H1 (cell line): ENCODE measurements at regions not wholly inside any gene's neighbourhood (a gene's known extent, or its start where the extent isn't known, plus 50 kb on each side); places are given as distances from the start of the nearest gene placed in this dataset.

Source experiments
- CTCF ChIA-PET: fragments of 300-600 bp; sonication (Branson Sonifier 250); formaldehyde crosslinking; loops from one replicate; lab custom pipeline; 2021; ENCODE audit not compliant: partially characterized antibody; lab: Charles Lee
- POLR2A ChIA-PET: fragments of 300-600 bp; sonication (Branson Sonifier 250); formaldehyde crosslinking; loops from one replicate; lab custom pipeline; 2021; ENCODE audit warnings: inconsistent platforms; ENCODE audit not compliant: partially characterized antibody; lab: Charles Lee
- DNase-seq, 2 experiments: peaks; one replicate each; pipeline versions ENCODE4 v3.0.0 to v3.0.0-alpha.2; 2010 to 2022; ENCODE audit warnings: low spot score in 2 of 2, low read depth in 1 of 2, mixed read lengths in 1 of 2
- FAIRE-seq: peaks from 2 replicates; lab custom pipeline; 2011; peaks lifted over from hg19 to GRCh38; lab: Jason Lieb, UNC
- H2AFZ ChIP-seq: 2 replicates; pipeline ENCODE4 v1.8.1; 2012; ENCODE audit warnings: low read length, inconsistent platforms
- H2AK5ac ChIP-seq: 2 replicates; pipeline ENCODE4 v1.6.1; 2013; ENCODE audit warnings: low read depth, low read length
- H2BK120ac ChIP-seq: replicated peaks from 2 replicates; pipeline ENCODE3; 2013; ENCODE audit warnings: low read depth, low read length, inconsistent platforms
- H2BK12ac ChIP-seq: 2 replicates; pipeline ENCODE4 v1.6.1; 2013; ENCODE audit warnings: low read depth, low read length
- H2BK15ac ChIP-seq: 2 replicates; pipeline ENCODE4 v1.6.1; 2013; ENCODE audit warnings: low read length
- H2BK20ac ChIP-seq: 2 replicates; pipeline ENCODE4 v1.6.1; 2013; ENCODE audit warnings: low read length
- H2BK5ac ChIP-seq: 2 replicates; pipeline ENCODE4 v1.6.1; 2013; ENCODE audit warnings: low read depth, low read length
- H3K14ac ChIP-seq: 2 replicates; pipeline ENCODE4 v1.6.1; 2013; ENCODE audit warnings: inconsistent platforms; ENCODE audit not compliant: insufficient read length
- H3K18ac ChIP-seq: 2 replicates; pipeline ENCODE4 v1.6.1; 2013; ENCODE audit warnings: low read length; ENCODE audit errors: extremely low read depth
- H3K23ac ChIP-seq: 2 replicates; pipeline ENCODE4 v1.6.1; 2013; ENCODE audit warnings: inconsistent platforms; ENCODE audit not compliant: insufficient read length
- H3K23me2 ChIP-seq: 2 replicates; pipeline ENCODE4 v1.6.1; 2013; ENCODE audit warnings: low read depth, low read length
- H3K27ac ChIP-seq: 2 replicates; pipeline ENCODE4 v1.6.1; 2011; ENCODE audit warnings: low read depth, low read length, inconsistent platforms
- H3K27me3 ChIP-seq, 4 experiments: replicated peaks in 1 of 4; 1 replicate in 1 of 4; 2 replicates in 3 of 4; pipeline versions ENCODE4 v1.6.1 to v1.8.1; 2011 to 2013; ENCODE audit warnings: low read length in 3 of 4, mild to moderate bottlenecking in 3 of 4, inconsistent platforms in 2 of 4, mixed read lengths in 2 of 4, moderate library complexity in 1 of 4; ENCODE audit not compliant: control insufficient read depth in 3 of 4, insufficient read depth in 3 of 4; ENCODE audit errors: extremely low read depth in 1 of 4
- H3K36me3 ChIP-seq, 4 experiments: 2 replicates each; pipeline versions ENCODE4 v1.6.1 to v1.8.1; 2011 to 2013; ENCODE audit warnings: mild to moderate bottlenecking in 4 of 4, low read length in 3 of 4, moderate library complexity in 2 of 4, control low read depth in 1 of 4, inconsistent platforms in 1 of 4; ENCODE audit not compliant: insufficient read depth in 4 of 4, control insufficient read depth in 2 of 4
- H3K4ac ChIP-seq: replicated peaks from 2 replicates; pipeline ENCODE3; 2013; ENCODE audit warnings: low read length, low read depth, mixed read lengths, inconsistent platforms; ENCODE audit not compliant: insufficient read length
- H3K4me1 ChIP-seq, 4 experiments: replicated peaks in 1 of 4; 1 replicate in 1 of 4; 2 replicates in 3 of 4; pipeline versions ENCODE4 v1.6.1 to v1.8.1; 2011 to 2013; ENCODE audit warnings: low read length in 3 of 4, inconsistent platforms in 2 of 4, mixed read lengths in 1 of 4; ENCODE audit not compliant: insufficient read depth in 4 of 4, control insufficient read depth in 3 of 4
- H3K4me2 ChIP-seq, 2 experiments: 2 replicates each; pipeline versions ENCODE4 v1.6.1 to v1.8.1; 2011 to 2013; ENCODE audit warnings: low read depth in 2 of 2, low read length in 2 of 2, control low read depth in 1 of 2, inconsistent platforms in 1 of 2, mild to moderate bottlenecking in 1 of 2; ENCODE audit not compliant: insufficient read depth in 1 of 2
- H3K4me3 ChIP-seq, 4 experiments: fragments of 200-600, 300-600 bp in 1 of 4; sonication (generic), shearing (Covaris generic), sonication (Bioruptor Twin) in 1 of 4; 2 replicates each; pipeline versions ENCODE4 v1.5.1 to v1.8.1; 2011 to 2016; ENCODE audit warnings: low read length in 4 of 4, low read depth in 3 of 4, control low read depth in 2 of 4, inconsistent platforms in 2 of 4, mild to moderate bottlenecking in 2 of 4, mixed read lengths in 1 of 4, moderate library complexity in 1 of 4; ENCODE audit not compliant: insufficient read depth in 2 of 4; ENCODE audit errors: extremely low read depth in 1 of 4
- H3K56ac ChIP-seq: replicated peaks from 2 replicates; pipeline ENCODE3; 2013; ENCODE audit warnings: low read depth, mild to moderate bottlenecking, mixed read lengths, low read length, inconsistent platforms; ENCODE audit not compliant: insufficient read length
- H3K79me1 ChIP-seq: 2 replicates; pipeline ENCODE4 v1.6.1; 2013; ENCODE audit warnings: low read depth, low read length, control low read depth
- H3K79me2 ChIP-seq, 2 experiments: 2 replicates each; pipeline versions ENCODE4 v1.6.1 to v1.8.1; 2012 to 2013; ENCODE audit warnings: low read length in 2 of 2, mild to moderate bottlenecking in 2 of 2, inconsistent platforms in 1 of 2; ENCODE audit not compliant: insufficient read depth in 2 of 2, control insufficient read depth in 1 of 2
- H3K9ac ChIP-seq, 4 experiments: replicated peaks in 1 of 4; 1 replicate in 1 of 4; 2 replicates in 3 of 4; pipeline versions ENCODE4 v1.6.1 to v1.8.1; 2011 to 2013; ENCODE audit warnings: low read depth in 3 of 4, low read length in 3 of 4, control low read depth in 2 of 4, mild to moderate bottlenecking in 2 of 4, moderate library complexity in 2 of 4, inconsistent platforms in 1 of 4; ENCODE audit errors: extremely low read depth in 1 of 4
- H3K9me3 ChIP-seq, 2 experiments: 2 replicates each; pipeline versions ENCODE4 v1.6.1 to v1.8.1; 2012 to 2013; ENCODE audit warnings: mild to moderate bottlenecking in 2 of 2, moderate library complexity in 2 of 2, control low read depth in 1 of 2, inconsistent platforms in 1 of 2, low read depth in 1 of 2, low read length in 1 of 2, mixed read lengths in 1 of 2; ENCODE audit not compliant: insufficient read depth in 2 of 2
- H4K20me1 ChIP-seq, 2 experiments: replicated peaks in 1 of 2; 2 replicates each; pipeline versions ENCODE3 to v1.8.1; 2011 to 2013; ENCODE audit warnings: inconsistent platforms in 2 of 2, low read length in 2 of 2, mild to moderate bottlenecking in 1 of 2; ENCODE audit not compliant: insufficient read depth in 2 of 2, control insufficient read depth in 1 of 2
- H4K5ac ChIP-seq: 2 replicates; pipeline ENCODE4 v1.6.1; 2013; ENCODE audit warnings: low read length, low read depth, mixed read lengths, inconsistent platforms; ENCODE audit not compliant: insufficient read length
- H4K8ac ChIP-seq: 2 replicates; pipeline ENCODE4 v1.8.0; 2013; ENCODE audit warnings: mild to moderate bottlenecking, moderate library complexity, low read length, inconsistent platforms; ENCODE audit not compliant: insufficient read depth; ENCODE audit errors: extremely low read depth
- H4K91ac ChIP-seq: replicated peaks from 2 replicates; pipeline ENCODE3; 2013; ENCODE audit warnings: low read length, mixed read lengths, inconsistent platforms; ENCODE audit not compliant: insufficient read length
- WGBS, 2 experiments: shearing (Covaris generic) in 1 of 2; methylation state at CpG; one replicate each; pipeline versions ENCODE4 v1.1.6 to v1.1.7; 2013 to 2015; ENCODE audit warnings: low lambda C conversion rate in 2 of 2, mixed read lengths in 2 of 2, inconsistent platforms in 1 of 2, low coverage in 1 of 2, missing lambda C conversion rate in 1 of 2; ENCODE audit not compliant: insufficient replicate concordance in 2 of 2, insufficient coverage in 1 of 2, insufficient read length in 1 of 2; ENCODE audit errors: extremely low coverage in 1 of 2, missing lambda C conversion rate in 1 of 2; 5-methylcytosine and 5-hydroxymethylcytosine counted together

GRCh38 chr11:76280882-76281557, 74.7 kb upstream of the WNT11 start:
- DNase-seq (no peak), FAIRE-seq (no peak)
- CTCF ChIA-PET: interaction anchor here (0.6 to 3.4 kb wide), 6 partner anchors 11 to 129 kb away, joined by 3 to 12 read pairs (median 5); no protein-coding TSS in a partner anchor
- no peak overlapping the region; the same call in 1 of the 2 replicates for H2AK5ac ChIP-seq
- H2BK120ac ChIP-seq: no peak overlapping the region
- H3K27me3 ChIP-seq: peaks cover 0 to 7% (median 4%) of the 10 kb centered on the region in 4 experiments; a peak in 3 of 7 replicates
- H2AFZ ChIP-seq: no peak overlapping the region
- no peak overlapping the region for H3K4me3 ChIP-seq
- H3K23me2 ChIP-seq: no peaks in the 10 kb centered on the region
- POLR2A ChIA-PET: interaction anchor here (1.2 kb wide), 1 partner anchor 23 kb away, joined by 3 read pairs; no protein-coding TSS in a partner anchor
- H3K9ac ChIP-seq: no peak overlapping the region
- no peak overlapping the region for H3K27ac ChIP-seq
- no peak overlapping the region for H4K5ac ChIP-seq
- no peak overlapping the region for H4K8ac ChIP-seq
- no peak overlapping the region for H2BK20ac ChIP-seq
- no peaks in the 10 kb centered on the region for H3K9me3 ChIP-seq
- peak overlapping the region; percentile 61; the same call in 1 of the 2 replicates for H2BK15ac ChIP-seq
- H4K91ac ChIP-seq: no peak overlapping the region
- whole genome bisulfite sequencing, 2 experiments: 91% methylated on average over 15 of the region's 15 CpGs; no CpG with 5 or more reads in 1 of the 2 experiments
- no peak overlapping the region for H3K18ac ChIP-seq
- no peak overlapping the region for H3K4me2 ChIP-seq
- H4K20me1 ChIP-seq: no peaks in the 10 kb centered on the region
- no peak overlapping the region for H3K4ac ChIP-seq
- H3K14ac ChIP-seq: no peak overlapping the region
- no peak overlapping the region for H3K56ac ChIP-seq
- H3K36me3 ChIP-seq: no peaks in the 10 kb centered on the region
- H3K23ac ChIP-seq: no peak overlapping the region
- peaks cover 5 to 35% (median 13%) of the 10 kb centered on the region in 4 experiments for H3K4me1 ChIP-seq
- H3K79me1 ChIP-seq: no peaks in the 10 kb centered on the region
- H3K79me2 ChIP-seq: no peaks in the 10 kb centered on the region
- H2BK5ac ChIP-seq: no peak overlapping the region
- H2BK12ac ChIP-seq: no peak overlapping the region
